ENCODE measurements at regions not wholly inside any gene's neighbourhood (a gene's known extent, or its start where the extent isn't known, plus 50 kb on each side); places are given as distances from the start of the nearest gene placed in this dataset.
"Not testable (repeated sequence)": the region's sequence is repeated elsewhere in the genome, so short reads cannot be mapped to it uniquely, and the experiment has no call there.

- no peak for DNase-seq (ENCODE audit: low spot score)
Measured at GRCh38 chrX:46165866-46166265, 379.4 kb downstream of the ZNF674 start.

GRCh38 chrX:46165411-46165810 is 379.8 kb downstream of the ZNF674 start:
- peak; percentile 57 for DNase-seq (ENCODE audit: low spot score)

GRCh38 chrX:46152756-46153155 is 392.5 kb downstream of the ZNF674 start:
- DNase-seq (ENCODE audit: low spot score), result no peak

DNA sequence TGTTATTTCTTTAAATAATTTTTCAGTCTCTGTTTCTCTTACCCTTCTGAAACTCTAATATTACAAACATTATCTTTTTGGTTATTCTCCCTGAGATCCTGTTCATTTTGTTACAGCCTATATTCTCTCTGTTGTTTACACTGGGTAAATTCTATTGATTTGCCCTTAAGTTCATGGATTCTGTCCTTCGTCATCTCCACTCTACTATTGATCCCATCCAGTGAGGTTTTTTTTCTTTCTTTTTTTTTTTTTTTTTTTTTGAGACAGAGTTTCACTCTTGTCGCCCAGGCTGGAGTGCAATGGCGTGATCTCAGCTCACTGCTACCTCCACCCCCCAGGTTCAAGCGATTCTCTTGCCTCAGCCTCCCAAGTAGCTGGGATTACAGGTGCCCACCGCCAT is 393.9 kb downstream of the ZNF674 start:
- not testable (repeated sequence) for DNase-seq (ENCODE audit: low spot score)

GRCh38 chrX:46144566-46144965 is 400.7 kb downstream of the ZNF674 start:
- no peak for DNase-seq (ENCODE audit: low spot score)

GRCh38 chrX:46140272-46140671 is 404.9 kb downstream of the ZNF674 start:
- DNase-seq (ENCODE audit: low spot score), result no peak

GRCh38 chrX:46130247-46130646 is 415.0 kb downstream of the ZNF674 start:
- no peak for DNase-seq (ENCODE audit: low spot score)

DNA sequence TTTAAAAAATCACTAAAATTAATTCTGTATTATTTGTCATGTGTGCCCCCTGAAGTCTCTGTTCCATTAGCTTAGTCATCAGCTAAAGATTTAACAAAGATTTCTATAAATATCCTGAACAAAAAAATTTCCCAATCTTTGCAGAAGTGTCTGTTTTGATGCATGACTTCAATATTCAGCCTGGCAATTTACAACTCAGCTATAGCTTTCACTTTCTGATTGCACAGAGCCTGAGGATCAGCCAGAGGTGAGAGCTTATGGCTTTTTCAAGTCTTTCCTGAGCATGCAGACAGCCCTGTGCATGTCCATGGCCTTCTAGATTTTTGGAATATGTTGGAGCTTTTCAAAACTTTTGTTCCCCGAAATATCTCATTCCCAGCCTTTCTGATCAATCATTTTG is 420.1 kb downstream of the ZNF674 start:
- DNase-seq (ENCODE audit: low spot score), result no peak

DNA sequence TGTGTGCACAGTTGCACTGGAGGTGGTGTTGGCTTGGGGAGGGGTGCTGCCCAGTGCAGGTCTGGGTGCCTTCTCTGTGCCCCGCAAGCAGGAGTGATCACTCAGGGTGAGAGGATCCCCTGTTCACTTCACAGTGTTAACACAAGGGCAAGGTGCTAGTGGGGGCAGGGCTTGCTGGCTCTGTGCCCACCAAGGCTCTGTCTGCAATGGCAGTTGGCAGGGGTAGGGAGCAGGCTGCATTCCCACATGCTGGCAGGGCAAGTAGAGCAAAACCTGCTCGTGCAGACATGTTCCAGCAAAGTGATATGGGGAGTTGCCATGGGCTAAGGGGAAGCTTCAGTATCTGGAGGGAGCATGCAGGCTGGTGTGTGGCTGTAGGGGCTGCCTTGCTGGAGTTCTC is 428.0 kb downstream of the ZNF674 start:
- no peak for DNase-seq (ENCODE audit: low spot score)

DNA sequence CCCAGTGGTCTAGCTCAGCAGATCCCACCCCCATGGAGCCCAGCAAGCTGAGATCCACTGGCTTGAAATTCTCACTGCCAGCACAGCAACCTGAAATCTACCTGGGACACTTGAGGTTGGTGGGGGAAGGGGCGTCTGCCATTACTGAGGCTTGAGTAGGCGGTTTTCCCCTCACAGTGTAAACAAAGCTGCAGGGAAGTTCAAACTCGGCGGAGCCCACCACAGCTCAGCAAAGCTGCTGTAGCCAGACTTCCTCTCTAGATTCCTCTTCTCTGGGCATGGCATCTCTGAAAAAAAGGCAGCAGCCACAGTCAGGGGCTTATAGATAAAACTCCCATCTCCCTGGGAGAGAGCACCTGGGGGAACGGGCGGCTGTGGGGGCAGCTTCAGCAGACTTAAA is 457.9 kb downstream of the ZNF674 start:
- DNase-seq (ENCODE audit: low spot score), result not testable (repeated sequence)

- DNase-seq (ENCODE audit: low spot score), result not testable (repeated sequence)
Measured at GRCh38 chrX:46080121-46080520, 465.1 kb downstream of the ZNF674 start.

DNA sequence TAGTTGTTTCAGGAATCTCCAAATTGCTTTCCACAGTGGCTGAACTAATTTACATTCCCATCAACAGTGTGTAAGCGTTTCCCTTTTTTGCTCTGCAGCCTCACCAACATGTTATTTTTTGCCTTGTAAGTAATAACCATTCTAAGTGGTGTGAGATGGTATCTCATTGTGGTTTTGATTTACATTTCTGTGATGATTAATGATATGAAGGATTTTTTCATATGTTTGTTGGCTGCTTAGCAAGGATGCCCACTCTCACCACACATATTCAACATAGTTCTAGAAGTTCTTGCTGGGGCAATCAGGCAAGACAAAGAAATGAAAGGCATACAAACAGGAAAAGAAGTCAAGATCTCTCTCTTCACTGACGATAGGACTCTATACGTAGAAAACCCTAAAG is 472.4 kb downstream of the ZNF674 start:
- DNase-seq (ENCODE audit: low spot score), result no peak

DNA sequence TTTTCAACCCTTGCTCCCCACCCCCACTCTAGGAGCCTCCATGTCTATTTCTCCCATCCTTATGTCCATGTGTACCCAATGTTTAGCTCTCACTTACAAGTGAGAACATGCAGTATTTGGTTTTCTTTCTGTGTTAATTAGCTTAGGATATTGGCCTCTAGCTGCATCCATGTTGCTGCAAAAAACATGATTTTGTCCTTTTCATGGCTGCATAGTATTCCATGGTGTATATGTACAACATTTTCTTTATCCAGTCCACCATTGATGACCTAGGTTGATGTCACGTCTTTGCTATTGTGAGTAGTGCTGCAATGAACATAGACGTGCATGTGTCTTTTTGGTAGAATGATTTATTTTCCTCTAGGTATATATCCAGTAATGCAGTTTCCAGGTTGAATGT is 472.8 kb downstream of the ZNF674 start:
- DNase-seq (ENCODE audit: low spot score), result no peak

GRCh38 chrX:46070421-46070820 is 474.8 kb downstream of the ZNF674 start:
- no peak for DNase-seq (ENCODE audit: low spot score)

- no peak for DNase-seq (ENCODE audit: low spot score)
Measured at GRCh38 chrX:46059316-46059715, 485.9 kb downstream of the ZNF674 start.

DNA sequence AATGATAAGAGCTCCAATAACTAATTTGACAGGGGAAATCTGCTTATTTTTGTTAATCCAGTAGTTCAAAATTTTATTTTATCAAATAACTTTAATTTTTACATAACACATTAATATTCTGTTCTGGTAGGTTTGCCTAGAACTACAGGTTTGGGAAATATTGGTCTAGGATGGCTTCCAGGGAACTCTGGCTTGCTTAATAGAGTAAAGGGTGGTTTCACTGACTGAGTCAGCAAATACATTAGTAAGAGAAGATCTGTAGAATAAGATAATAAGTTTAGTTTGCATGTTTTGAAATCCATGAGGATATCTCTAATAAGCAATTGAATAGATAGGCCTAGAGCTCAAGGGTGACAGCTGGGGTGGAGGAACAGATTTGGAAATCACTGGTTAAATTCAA is 500.7 kb downstream of the ZNF674 start:
- DNase-seq (ENCODE audit: low spot score), result no peak

DNA sequence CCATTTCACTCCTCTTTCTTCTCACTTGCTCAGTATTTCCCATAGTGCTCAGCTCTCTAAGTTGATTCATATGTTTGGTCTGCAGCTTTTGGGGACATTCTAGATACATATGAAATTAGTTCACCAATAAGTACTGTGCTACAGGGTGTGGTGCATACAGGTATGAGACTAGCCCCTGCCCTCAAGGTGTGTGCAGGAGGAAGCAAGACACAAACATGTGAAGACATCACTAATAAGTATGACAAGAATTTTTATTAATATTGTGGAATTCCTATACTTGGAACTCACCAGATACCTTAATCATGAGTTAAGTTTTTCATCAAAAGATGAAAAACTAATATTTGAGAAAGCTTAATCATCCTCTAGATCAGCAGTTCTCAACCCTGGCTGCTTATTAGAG is 505.2 kb downstream of the ZNF674 start:
- no peak for DNase-seq (ENCODE audit: low spot score)

- no peak for DNase-seq (ENCODE audit: low spot score)
Measured at GRCh38 chrX:46039526-46039925, 505.7 kb downstream of the ZNF674 start.

DNA sequence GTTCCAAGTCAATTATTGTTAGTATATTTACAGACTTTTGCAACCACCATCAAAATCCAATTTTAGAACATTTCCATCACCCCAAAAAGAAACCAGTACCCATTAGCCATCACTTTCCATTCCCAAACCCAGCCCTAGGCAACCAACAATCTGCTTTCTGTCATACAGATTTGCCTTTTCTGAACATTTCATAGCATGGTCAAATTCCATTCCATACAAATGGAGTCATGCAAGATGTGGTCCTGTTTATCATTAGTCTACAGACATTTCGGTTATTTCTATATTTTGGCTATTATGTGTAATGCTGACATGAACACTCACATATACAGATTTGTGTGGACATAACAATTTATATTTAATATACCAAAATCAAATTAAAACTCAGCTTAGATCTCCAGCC is 508.7 kb downstream of the ZNF674 start:
- no peak for DNase-seq (ENCODE audit: low spot score)

DNA sequence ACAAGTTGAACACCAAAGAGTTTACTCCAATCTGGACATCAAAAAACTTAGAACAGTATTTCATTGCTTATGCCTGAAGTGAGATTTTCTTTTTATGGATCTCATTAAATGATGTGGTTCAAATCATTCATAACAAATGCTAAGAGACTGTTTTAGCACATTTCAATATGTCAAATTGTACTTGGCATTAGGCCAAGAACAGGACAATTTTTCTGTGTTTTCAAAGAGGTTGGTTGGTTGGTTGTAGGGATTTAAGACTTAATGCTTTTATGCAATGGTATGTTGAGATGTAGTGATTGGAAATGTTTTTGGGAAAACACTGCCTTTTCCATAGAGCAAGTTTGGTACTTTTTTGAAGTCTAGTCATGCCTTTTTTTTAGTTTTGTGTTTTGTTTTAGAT is 510.4 kb downstream of the ZNF674 start:
- DNase-seq (ENCODE audit: low spot score), result no peak

GRCh38 chrX:46029777-46030176 is 515.4 kb downstream of the ZNF674 start:
- DNase-seq (ENCODE audit: low spot score), result no peak

DNA sequence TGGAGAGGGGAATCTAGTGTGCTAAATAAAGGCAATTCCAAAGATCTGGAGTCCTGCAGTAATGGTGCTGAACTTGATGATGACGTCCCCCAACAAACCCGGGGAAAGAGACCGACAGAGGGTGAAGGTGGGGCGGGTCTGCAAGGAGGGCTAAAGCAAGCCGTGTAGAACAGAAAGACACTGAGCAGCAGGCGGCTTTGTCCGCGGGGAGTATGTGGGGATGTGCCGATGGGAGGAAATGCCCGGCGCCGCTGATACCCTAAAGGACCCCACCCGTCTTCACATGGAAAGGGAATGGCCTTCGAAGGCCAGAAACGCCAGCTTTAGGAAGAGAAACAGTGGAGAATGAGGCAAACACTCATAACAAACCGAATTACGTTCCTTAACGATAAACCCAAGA is 528.9 kb downstream of the ZNF674 start:
- no peak for DNase-seq (ENCODE audit: low spot score)

DNA sequence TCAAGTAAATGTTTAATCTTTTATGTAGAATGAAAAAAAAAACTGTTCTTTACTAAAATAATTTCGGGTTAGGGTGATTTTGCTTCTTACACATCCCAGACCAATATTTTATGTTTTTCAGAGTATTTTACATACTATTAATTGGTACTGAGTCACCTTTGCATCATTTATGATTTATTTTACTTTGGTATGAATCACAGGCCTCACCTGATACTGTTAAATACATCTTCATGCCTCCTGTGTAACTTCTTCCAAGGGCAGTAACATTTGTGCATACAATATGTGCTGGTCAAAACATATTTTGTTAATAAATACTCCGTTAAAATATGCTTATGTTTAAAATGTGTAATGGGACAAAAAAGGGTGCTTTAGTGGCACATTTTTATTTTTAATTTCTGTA is 529.6 kb downstream of the ZNF674 start:
- no peak for DNase-seq (ENCODE audit: low spot score)

- no peak for DNase-seq (ENCODE audit: low spot score)
Measured at GRCh38 chrX:45992402-45993123, 552.7 kb downstream of the ZNF674 start.

- no peak for DNase-seq (ENCODE audit: low spot score)
Measured at GRCh38 chrX:45986971-45987370, 558.2 kb downstream of the ZNF674 start.
